Spleen (tissue), 7 donors: ENCODE measurements at regions not wholly inside any gene's neighbourhood (a gene's known extent, or its start where the extent isn't known, plus 50 kb on each side); places are given as distances from the start of the nearest gene placed in this dataset.

Experiments
- CTCF ChIP-seq, 11 experiments: fragments of 200-600 bp in 7 of 11; fragments of 450-650 bp in 4 of 11; sonication (generic) in 4 of 11; IDR thresholded peaks in 8 of 11; conservative IDR thresholded peaks in 3 of 11; 1 replicate in 7 of 11; 2 replicates in 4 of 11; pipeline versions ENCODE4 v1.4.0 to v1.8.0; 2016 to 2021; ENCODE audit warnings: antibody characterized with exemption in 11 of 11, inconsistent platforms in 4 of 11, mild to moderate bottlenecking in 1 of 11
- POLR2A ChIP-seq, 3 donors: fragments of 450-650 bp; IDR thresholded peaks; one replicate each; pipeline ENCODE4 v1.5.1; 2017; ENCODE audit warnings: antibody characterized with exemption in 3 of 3, mild to moderate bottlenecking in 1 of 3
- donor health status: DM: no; HTN: no; CAD: no; lungs with moderate emphysema.
- donor health status: DM: no; HTN: no; CAD: no.
- donor health status: DM: no; HTN: no; CAD: no.

- TF ChIP-seq POLR2A (IDR thresholded peaks at IDR 0.05) = no peak
- TF ChIP-seq CTCF (IDR thresholded peaks at IDR 0.05 in 8 of 11, conservative IDR thresholded peaks at IDR 0.05 in 3 of 11) = no peak
Measured at GRCh38 chr3:74750901-74751300, 136.4 kb upstream of the CNTN3 start.
